Neural cell (in vitro differentiated cells): ENCODE measurements at regions not wholly inside any gene's neighbourhood (a gene's known extent, or its start where the extent isn't known, plus 50 kb on each side); places are given as distances from the start of the nearest gene placed in this dataset.

Source experiments
- EP300 ChIP-seq: fragments of 450-650 bp; conservative IDR thresholded peaks from 2 replicates; pipeline ENCODE4 v1.6.1; 2014; ENCODE audit warnings: antibody characterized with exemption, mild to moderate bottlenecking, moderate library complexity; ENCODE audit not compliant: poor library complexity, severe bottlenecking
- EZH2 ChIP-seq: fragments of 200-600, 300-800 bp; shearing (Covaris generic), sonication (generic); IDR thresholded peaks from 2 replicates; pipeline ENCODE4 v1.6.1; 2014; ENCODE audit warnings: antibody characterized with exemption, low read length, borderline replicate concordance, mild to moderate bottlenecking; ENCODE audit not compliant: insufficient read depth, poor library complexity, severe bottlenecking
- MXI1 ChIP-seq: fragments of 450-650 bp; conservative IDR thresholded peaks from 2 replicates; pipeline ENCODE4 v1.6.1; 2014; ENCODE audit warnings: antibody characterized with exemption, mild to moderate bottlenecking; ENCODE audit not compliant: poor library complexity, severe bottlenecking
- POLR2AphosphoS5 ChIP-seq: IDR thresholded peaks from 2 replicates; pipeline ENCODE4 v1.6.1; 2012
- RAD21 ChIP-seq: fragments of 450-650 bp; conservative IDR thresholded peaks from 2 replicates; pipeline ENCODE4 v1.6.1; 2014; ENCODE audit warnings: antibody characterized with exemption, mild to moderate bottlenecking, moderate library complexity
- SMC3 ChIP-seq: fragments of 450-650 bp; conservative IDR thresholded peaks from 2 replicates; pipeline ENCODE4 v1.6.1; 2014; ENCODE audit warnings: antibody characterized with exemption, mild to moderate bottlenecking, moderate library complexity; ENCODE audit not compliant: poor library complexity
- TAF1 ChIP-seq: IDR thresholded peaks from 2 replicates; pipeline ENCODE4 v1.6.1; 2012; ENCODE audit warnings: low read depth
- TF ChIP-seq, protein P1 (sequence below): fragments of 450-650 bp; IDR thresholded peaks from 2 replicates; pipeline ENCODE4 v1.5.1; 2014; ENCODE audit warnings: antibody characterized with exemption, mild to moderate bottlenecking, moderate library complexity; ENCODE audit not compliant: poor library complexity, severe bottlenecking
- TF ChIP-seq, protein P2 (sequence below): IDR thresholded peaks from 2 replicates; pipeline ENCODE4 v1.6.1; 2012; ENCODE audit warnings: borderline replicate concordance

- TF ChIP-seq EP300 (no peak), RAD21 (no peak), EZH2 (no peak), SMC3 (no peak), TAF1 (no peak), POLR2AphosphoS5 (no peak), MXI1 (no peak)
- TF ChIP-seq, protein P1, sequence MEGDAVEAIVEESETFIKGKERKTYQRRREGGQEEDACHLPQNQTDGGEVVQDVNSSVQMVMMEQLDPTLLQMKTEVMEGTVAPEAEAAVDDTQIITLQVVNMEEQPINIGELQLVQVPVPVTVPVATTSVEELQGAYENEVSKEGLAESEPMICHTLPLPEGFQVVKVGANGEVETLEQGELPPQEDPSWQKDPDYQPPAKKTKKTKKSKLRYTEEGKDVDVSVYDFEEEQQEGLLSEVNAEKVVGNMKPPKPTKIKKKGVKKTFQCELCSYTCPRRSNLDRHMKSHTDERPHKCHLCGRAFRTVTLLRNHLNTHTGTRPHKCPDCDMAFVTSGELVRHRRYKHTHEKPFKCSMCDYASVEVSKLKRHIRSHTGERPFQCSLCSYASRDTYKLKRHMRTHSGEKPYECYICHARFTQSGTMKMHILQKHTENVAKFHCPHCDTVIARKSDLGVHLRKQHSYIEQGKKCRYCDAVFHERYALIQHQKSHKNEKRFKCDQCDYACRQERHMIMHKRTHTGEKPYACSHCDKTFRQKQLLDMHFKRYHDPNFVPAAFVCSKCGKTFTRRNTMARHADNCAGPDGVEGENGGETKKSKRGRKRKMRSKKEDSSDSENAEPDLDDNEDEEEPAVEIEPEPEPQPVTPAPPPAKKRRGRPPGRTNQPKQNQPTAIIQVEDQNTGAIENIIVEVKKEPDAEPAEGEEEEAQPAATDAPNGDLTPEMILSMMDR, result no peak
- TF ChIP-seq, protein P2, sequence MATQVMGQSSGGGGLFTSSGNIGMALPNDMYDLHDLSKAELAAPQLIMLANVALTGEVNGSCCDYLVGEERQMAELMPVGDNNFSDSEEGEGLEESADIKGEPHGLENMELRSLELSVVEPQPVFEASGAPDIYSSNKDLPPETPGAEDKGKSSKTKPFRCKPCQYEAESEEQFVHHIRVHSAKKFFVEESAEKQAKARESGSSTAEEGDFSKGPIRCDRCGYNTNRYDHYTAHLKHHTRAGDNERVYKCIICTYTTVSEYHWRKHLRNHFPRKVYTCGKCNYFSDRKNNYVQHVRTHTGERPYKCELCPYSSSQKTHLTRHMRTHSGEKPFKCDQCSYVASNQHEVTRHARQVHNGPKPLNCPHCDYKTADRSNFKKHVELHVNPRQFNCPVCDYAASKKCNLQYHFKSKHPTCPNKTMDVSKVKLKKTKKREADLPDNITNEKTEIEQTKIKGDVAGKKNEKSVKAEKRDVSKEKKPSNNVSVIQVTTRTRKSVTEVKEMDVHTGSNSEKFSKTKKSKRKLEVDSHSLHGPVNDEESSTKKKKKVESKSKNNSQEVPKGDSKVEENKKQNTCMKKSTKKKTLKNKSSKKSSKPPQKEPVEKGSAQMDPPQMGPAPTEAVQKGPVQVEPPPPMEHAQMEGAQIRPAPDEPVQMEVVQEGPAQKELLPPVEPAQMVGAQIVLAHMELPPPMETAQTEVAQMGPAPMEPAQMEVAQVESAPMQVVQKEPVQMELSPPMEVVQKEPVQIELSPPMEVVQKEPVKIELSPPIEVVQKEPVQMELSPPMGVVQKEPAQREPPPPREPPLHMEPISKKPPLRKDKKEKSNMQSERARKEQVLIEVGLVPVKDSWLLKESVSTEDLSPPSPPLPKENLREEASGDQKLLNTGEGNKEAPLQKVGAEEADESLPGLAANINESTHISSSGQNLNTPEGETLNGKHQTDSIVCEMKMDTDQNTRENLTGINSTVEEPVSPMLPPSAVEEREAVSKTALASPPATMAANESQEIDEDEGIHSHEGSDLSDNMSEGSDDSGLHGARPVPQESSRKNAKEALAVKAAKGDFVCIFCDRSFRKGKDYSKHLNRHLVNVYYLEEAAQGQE, result no peak
Measured at GRCh38 chr22:48697223-48697622, 1130.5 kb downstream of the BRD1 start.
